GM12873 (cell line): ENCODE measurements at regions not wholly inside any gene's neighbourhood (a gene's known extent, or its start where the extent isn't known, plus 50 kb on each side); places are given as distances from the start of the nearest gene placed in this dataset.

Source experiments
- CTCF ChIP-seq: IDR thresholded peaks from 2 replicates; pipeline ENCODE4 v1.5.1; 2012; ENCODE audit warnings: low read depth, mild to moderate bottlenecking, moderate library complexity, low read length, control low read depth; ENCODE audit not compliant: insufficient read depth; ENCODE audit errors: missing control alignments

- TF ChIP-seq CTCF = no peak
These were observed 784.1 kb downstream of the UQCRFS1 start for GRCh38 chr19:28428663-28429348.

- no peak for TF ChIP-seq CTCF
These were observed 785.4 kb downstream of the UQCRFS1 start for GRCh38 chr19:28427376-28428083.

GRCh38 chr19:28426730-28427225, 786.2 kb downstream of the UQCRFS1 start:
- TF ChIP-seq CTCF = no peak

- no peak for TF ChIP-seq CTCF
These were observed 786.7 kb downstream of the UQCRFS1 start for GRCh38 chr19:28426110-28426729.

- TF ChIP-seq CTCF = no peak
These were observed 787.7 kb downstream of the UQCRFS1 start for GRCh38 chr19:28425046-28425931.

- TF ChIP-seq CTCF = no peak
These were observed 788.3 kb downstream of the UQCRFS1 start for GRCh38 chr19:28424662-28425045.
